Colonic mucosa (tissue), 4 donors: ENCODE measurements at regions not wholly inside any gene's neighbourhood (a gene's known extent, or its start where the extent isn't known, plus 50 kb on each side); places are given as distances from the start of the nearest gene placed in this dataset.

Source experiments
- DNase-seq: peaks from one replicate; pipeline ENCODE4 v3.0.0-alpha.2; 2020
- H3K27ac ChIP-seq: fragments of 200-600 bp; one replicate; pipeline ENCODE4 v1.8.0; 2021
- H3K27me3 ChIP-seq: fragments of 200-600 bp; one replicate; pipeline ENCODE4 v1.8.0; 2021
- H3K36me3 ChIP-seq: fragments of 200-600 bp; one replicate; pipeline ENCODE4 v1.8.0; 2021
- H3K4me1 ChIP-seq: fragments of 200-600 bp; one replicate; pipeline ENCODE4 v1.8.0; 2021; ENCODE audit warnings: mild to moderate bottlenecking
- H3K4me3 ChIP-seq: fragments of 200-600 bp; one replicate; pipeline ENCODE4 v1.8.0; 2021
- H3K9ac ChIP-seq, 2 donors: one replicate each; pipeline ENCODE4 v1.7.0; 2013; ENCODE audit warnings: control low read depth in 2 of 2, low read depth in 2 of 2, low read length in 2 of 2
- H3K9me3 ChIP-seq: fragments of 200-600 bp; one replicate; pipeline ENCODE4 v1.8.0; 2021
- intact Hi-C: fragments of 100-400 bp; cut with DNase I; formaldehyde crosslinking; loops from one replicate; pipeline ENCODE4 v1.14.1; 2022
- TF ChIP-seq, protein P1 (sequence below): fragments of 200-600 bp; IDR thresholded peaks from one replicate; pipeline ENCODE4 v1.8.0; 2022; ENCODE audit warnings: antibody characterized with exemption, mild to moderate bottlenecking
- donor health status: healthy.
- donor health status: DM: no; HTN: no; CAD: no.
- donor health status: DM: no; HTN: no; CAD: no.

DNA sequence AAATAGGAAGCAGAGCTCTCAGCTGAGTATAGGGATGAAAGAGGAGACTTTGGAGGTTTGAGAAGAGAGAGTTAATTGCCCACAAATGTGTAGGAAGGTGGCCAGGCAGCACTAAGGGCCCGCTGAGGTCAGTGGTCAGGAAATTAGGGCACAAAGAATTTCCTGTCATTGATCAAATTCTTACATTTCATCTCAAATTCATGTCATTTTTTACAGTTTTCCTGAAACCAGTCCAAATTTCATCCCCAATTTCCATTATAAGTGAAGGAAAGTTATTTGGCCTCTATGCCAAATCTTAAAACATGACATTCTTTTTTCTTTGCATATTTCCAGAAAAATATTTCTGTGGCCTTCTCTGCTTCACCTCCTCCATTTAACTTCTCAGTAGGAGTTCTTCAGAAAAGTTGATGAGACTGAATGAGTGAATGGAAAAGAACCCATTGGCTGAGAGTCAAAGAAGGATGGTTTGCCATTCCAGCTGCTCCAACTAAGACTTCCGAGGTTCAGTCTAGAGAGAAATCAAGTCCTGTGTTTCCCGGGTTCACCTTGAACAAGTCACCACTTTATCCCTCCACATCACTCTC lies 68.7 kb upstream of the SPRY1 start:
- no peaks in the 10 kb centered on the region for H3K9me3 ChIP-seq
- no peak for DNase-seq
- intact Hi-C loops, result no loop called here
- H3K9ac ChIP-seq, result no peak overlapping the region
- no peaks in the 10 kb centered on the region for H3K27me3 ChIP-seq
- no peaks in the 10 kb centered on the region for H3K4me1 ChIP-seq
- TF ChIP-seq, protein P1, sequence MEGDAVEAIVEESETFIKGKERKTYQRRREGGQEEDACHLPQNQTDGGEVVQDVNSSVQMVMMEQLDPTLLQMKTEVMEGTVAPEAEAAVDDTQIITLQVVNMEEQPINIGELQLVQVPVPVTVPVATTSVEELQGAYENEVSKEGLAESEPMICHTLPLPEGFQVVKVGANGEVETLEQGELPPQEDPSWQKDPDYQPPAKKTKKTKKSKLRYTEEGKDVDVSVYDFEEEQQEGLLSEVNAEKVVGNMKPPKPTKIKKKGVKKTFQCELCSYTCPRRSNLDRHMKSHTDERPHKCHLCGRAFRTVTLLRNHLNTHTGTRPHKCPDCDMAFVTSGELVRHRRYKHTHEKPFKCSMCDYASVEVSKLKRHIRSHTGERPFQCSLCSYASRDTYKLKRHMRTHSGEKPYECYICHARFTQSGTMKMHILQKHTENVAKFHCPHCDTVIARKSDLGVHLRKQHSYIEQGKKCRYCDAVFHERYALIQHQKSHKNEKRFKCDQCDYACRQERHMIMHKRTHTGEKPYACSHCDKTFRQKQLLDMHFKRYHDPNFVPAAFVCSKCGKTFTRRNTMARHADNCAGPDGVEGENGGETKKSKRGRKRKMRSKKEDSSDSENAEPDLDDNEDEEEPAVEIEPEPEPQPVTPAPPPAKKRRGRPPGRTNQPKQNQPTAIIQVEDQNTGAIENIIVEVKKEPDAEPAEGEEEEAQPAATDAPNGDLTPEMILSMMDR, result no peak
- no peak overlapping the region for H3K4me3 ChIP-seq
- no peak overlapping the region for H3K27ac ChIP-seq
- H3K36me3 ChIP-seq, result no peaks in the 10 kb centered on the region

DNA sequence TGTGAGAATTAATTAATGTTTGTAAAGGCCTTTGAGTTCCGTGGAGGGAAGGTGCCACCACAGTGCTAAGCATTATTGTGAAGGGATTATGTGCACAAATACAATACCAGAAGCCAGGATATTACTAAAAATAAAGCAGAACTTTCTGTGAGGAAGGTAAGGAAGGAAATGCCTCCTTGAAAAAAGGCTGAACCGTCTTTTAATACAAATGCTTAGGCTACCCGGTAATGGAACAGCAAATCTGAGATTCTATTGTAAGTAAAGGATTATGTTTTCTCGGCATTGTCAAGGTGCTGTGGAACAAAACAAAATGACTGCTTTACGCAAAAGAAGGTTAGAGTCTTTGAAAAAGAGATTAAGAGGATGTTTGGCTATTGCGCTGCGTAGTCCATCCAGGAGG lies 57.9 kb upstream of the SPRY1 start:
- DNase-seq, result no peak
- H3K4me1 ChIP-seq, result no peaks in the 10 kb centered on the region
- no peaks in the 10 kb centered on the region for H3K27me3 ChIP-seq
- no peak overlapping the region for H3K9ac ChIP-seq
- no peaks in the 10 kb centered on the region for H3K36me3 ChIP-seq
- no peak overlapping the region for H3K27ac ChIP-seq
- TF ChIP-seq, protein P1, result no peak
- no peaks in the 10 kb centered on the region for H3K9me3 ChIP-seq
- H3K4me3 ChIP-seq, result no peak overlapping the region
- intact Hi-C loops, result no loop called here

DNA sequence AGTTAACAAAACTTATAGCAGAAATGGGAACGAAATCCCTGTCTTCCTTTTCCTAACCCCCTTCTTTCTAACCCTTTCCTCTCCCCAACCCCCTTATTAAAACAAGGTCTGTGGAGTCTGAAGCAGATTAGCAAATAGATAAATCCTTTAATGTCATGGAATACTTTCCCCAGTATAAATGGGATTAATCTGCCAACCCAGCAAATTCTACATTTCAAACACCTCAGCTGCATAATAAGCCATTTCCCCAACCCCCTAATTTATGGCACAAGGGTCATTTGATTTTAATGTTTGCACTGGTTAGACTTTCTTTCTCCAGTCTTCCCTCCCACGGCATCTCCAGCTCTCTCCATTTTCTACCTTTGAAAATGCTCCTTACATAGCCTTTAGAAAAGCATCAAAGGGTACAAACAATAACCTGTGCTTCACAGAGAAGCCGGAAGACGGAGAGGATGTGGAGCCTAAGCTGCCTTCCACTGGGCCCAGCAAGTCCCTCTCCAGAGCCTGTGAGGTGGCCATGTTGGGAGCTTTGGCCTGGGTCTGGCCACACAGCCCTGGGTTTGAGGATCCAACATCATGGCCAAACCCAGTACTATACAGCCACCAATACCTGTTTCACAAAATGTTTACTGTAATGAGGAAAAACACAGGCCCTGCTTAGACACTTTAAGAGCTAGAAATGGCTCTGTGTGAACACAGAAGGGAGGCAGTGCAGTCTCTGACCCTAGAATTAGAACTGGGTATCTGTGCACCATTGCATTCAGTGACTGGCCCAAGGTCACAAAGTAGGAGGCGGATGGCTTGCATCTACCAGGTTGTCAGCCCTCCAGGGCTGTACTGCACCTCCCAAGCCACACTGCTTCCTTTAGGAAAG lies 56.9 kb upstream of the SPRY1 start:
- Histone ChIP-seq H3K9me3 (no peaks in the 10 kb centered on the region), H3K4me3 (no peak overlapping the region), H3K27ac (no peak overlapping the region), H3K4me1 (no peaks in the 10 kb centered on the region), H3K9ac (no peak overlapping the region), H3K36me3 (no peaks in the 10 kb centered on the region), H3K27me3 (no peaks in the 10 kb centered on the region)
- TF ChIP-seq, protein P1, result no peak
- DNase-seq, result no peak
- intact Hi-C loops, result no loop called here

DNA sequence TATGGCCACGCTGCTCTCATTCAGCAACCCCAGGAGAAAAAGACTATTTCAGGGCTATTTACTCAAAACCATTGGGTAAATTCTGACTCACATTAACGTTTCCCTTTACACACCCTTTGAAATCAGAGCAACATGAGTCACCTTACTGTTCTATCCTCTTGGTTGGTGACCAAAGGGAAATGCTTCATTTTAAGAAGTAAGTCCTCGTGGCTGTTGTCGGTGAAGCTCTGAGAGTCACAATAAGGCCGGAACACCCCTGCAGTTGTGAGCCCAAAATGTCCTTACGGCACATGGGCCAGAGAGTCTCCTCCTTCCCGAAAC lies 56.3 kb upstream of the SPRY1 start:
- intact Hi-C loops, result no loop called here
- TF ChIP-seq, protein P1, result no peak
- Histone ChIP-seq H3K4me1 (no peaks in the 10 kb centered on the region), H3K27me3 (no peaks in the 10 kb centered on the region), H3K4me3 (no peak overlapping the region), H3K9me3 (no peaks in the 10 kb centered on the region), H3K36me3 (no peaks in the 10 kb centered on the region), H3K27ac (no peak overlapping the region), H3K9ac (no peak overlapping the region)
- no peak for DNase-seq

DNA sequence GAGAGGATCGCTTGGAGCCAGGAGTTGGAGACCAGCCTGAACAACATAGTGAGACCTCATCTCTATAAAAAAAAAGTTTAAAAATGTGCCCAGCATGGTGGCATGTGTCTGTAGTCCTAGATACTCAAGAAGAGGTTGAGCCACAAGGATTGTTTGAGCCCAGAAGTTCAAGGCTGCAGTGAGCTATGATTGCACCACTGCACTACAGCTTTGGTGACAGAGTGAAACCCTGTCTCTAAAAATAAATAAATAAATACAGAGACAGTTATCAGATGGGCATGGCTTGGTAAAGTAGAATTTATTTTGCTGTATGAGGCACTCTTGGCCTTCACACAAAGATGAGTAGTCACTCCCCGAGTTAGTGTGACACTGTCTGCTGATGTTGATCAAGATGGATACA lies 54.1 kb upstream of the SPRY1 start:
- TF ChIP-seq, protein P1, result no peak
- Histone ChIP-seq H3K36me3 (no peaks in the 10 kb centered on the region), H3K27me3 (no peaks in the 10 kb centered on the region), H3K27ac (no peak overlapping the region), H3K4me1 (no peaks in the 10 kb centered on the region), H3K4me3 (no peak overlapping the region), H3K9ac (no peak overlapping the region), H3K9me3 (no peaks in the 10 kb centered on the region)
- DNase-seq, result no peak
- intact Hi-C loops, result no loop called here
